ENCODE measurements at regions not wholly inside any gene's neighbourhood (a gene's known extent, or its start where the extent isn't known, plus 50 kb on each side); places are given as distances from the start of the nearest gene placed in this dataset.

DNA sequence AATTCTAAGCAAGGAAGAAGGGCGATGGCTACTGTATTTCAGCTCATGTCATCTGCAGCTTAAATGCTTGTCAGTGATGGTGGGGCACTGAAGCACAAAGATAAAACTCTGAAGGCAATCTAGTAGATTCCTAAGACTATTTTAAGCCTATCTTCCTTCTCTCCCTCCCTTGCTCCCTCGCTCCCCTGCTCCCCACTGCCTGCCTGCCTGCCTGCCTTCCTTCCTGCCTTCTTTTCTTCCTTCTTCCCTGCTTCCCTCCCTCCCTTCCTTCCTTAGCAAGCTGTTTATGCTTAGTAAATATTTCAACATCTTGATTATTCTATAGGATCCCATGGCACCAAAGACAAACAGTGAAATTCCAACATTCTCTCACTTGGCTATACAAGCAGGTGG, 99.6 kb downstream of the OXSM start:
- TF ChIP-seq, protein P1, sequence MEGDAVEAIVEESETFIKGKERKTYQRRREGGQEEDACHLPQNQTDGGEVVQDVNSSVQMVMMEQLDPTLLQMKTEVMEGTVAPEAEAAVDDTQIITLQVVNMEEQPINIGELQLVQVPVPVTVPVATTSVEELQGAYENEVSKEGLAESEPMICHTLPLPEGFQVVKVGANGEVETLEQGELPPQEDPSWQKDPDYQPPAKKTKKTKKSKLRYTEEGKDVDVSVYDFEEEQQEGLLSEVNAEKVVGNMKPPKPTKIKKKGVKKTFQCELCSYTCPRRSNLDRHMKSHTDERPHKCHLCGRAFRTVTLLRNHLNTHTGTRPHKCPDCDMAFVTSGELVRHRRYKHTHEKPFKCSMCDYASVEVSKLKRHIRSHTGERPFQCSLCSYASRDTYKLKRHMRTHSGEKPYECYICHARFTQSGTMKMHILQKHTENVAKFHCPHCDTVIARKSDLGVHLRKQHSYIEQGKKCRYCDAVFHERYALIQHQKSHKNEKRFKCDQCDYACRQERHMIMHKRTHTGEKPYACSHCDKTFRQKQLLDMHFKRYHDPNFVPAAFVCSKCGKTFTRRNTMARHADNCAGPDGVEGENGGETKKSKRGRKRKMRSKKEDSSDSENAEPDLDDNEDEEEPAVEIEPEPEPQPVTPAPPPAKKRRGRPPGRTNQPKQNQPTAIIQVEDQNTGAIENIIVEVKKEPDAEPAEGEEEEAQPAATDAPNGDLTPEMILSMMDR (IDR thresholded peaks at IDR 0.05), result no peak
- TF ChIP-seq EP300 (IDR thresholded peaks at IDR 0.05), result no peak
- no peak for TF ChIP-seq POLR2A (IDR thresholded peaks at IDR 0.05)

All from tibial nerve (tissue), 4 donors.